ENCODE measurements at regions not wholly inside any gene's neighbourhood (a gene's known extent, or its start where the extent isn't known, plus 50 kb on each side); places are given as distances from the start of the nearest gene placed in this dataset.

DNA sequence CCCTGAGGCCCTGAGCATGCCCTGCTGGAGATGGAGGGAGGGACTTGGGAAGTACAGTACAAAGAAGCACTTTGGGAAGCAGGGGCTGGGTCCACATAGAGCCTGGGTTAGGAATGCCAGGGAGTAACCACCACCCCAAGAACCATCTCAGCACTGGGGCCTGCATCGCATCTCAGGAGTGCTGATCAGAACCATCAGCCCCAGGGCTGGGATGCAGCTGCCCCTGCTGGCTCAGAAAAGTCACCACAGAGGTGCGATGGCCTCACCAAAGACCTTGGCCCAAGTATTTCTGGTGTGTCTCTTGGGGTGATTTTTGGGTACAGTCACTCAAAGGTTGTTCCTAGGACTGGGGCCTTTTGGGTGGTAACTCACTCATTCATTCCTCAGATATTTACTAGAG lies 236.8 kb upstream of the MVB12B start:
- DNase-seq (ENCODE audit: low read depth in 3 of 3): no peak

DNA sequence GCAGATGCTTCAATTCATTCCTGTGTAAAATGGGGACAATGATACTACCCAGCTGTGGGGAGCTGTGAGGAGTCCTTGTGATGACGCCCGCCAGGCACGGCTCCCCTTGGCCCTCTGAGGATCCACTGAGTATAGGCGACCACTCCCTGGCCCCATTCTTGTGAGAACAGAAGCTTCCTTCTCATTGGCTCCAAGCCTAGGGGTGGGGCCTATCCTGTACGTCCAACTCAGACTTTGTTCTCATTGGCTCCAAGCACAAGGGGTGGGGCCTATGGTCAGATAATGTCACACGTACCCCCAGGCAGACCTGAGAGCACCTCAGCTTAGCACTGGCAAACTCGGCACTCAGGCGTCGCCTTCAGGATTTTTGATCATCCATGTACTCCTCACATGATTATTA lies 232.9 kb upstream of the MVB12B start:
- no peak for DNase-seq (ENCODE audit: low read depth in 3 of 3)

DNA sequence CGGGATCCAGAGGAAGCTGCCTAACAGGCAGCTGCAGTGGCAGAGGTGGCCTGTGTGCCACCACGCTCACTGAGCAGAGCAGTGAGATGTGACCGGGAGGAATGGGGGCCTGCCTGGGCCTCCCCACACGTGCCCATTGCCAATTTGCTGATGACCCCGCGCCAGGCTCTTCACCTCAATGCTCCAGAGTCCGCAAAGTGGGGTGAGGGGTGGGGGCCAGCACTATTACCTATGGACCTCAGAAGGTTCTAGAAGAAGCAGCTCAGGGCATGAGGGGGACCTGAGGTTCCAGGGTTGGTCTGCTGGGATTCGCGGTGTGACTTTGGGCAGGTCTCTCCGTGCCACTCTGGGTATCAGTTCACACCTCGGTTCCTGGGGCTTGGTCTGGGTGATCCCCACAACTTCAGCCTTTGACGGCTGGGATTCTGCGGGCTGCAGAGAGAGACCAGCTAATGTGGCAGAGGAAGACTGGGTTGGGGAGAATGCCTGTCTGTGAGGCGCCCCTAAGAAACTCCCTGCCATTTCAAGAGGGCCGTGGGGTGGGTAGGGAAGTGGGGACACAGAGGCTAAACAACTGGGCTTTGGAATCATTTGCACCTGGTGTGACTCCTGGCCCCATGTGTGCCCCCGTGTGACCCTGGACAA lies 231.0 kb upstream of the MVB12B start:
- DNase-seq (ENCODE audit: low read depth in 3 of 3): no peak

DNA sequence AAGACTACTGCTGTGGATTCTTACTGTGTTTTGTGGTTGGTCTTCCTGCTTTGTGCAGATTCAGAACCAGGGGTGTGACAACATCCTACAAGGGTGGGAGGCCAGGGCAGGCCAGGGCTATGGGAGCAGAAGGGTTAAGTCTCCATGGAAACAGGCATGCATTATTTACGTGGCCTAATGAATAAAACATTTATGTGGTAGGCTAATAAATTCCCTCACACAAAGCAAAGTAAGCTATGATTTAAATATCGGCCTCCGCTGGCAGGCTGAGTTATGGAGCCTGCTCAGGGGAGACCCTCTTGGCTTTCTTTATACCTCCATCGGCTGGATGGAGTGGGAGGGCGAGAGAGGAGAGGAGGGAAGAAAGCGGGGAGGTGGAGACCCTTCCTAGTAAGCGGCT lies 230.3 kb upstream of the MVB12B start:
- DNase-seq (ENCODE audit: low read depth in 3 of 3): no peak

DNA sequence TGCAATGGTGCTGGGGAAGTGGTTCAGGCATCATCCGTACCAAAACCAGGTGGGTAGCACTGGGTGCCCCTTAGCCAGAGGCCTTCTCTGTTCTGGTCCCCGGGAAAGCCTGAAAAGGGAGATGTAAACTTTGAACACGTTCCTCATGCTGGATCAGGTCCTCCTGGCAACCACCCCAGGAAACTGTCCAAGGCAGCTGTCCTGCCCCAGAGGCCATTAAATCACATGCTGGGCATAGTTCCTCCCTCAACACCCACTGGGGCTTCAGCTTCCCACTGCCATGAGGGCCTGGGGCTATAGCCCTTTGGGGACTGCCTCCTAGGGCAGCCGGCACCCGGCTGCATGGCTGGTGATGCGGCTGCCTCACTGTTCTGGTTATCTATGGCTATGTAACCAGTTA lies 228.9 kb upstream of the MVB12B start:
- no peak for DNase-seq (ENCODE audit: low read depth in 3 of 3)

DNA sequence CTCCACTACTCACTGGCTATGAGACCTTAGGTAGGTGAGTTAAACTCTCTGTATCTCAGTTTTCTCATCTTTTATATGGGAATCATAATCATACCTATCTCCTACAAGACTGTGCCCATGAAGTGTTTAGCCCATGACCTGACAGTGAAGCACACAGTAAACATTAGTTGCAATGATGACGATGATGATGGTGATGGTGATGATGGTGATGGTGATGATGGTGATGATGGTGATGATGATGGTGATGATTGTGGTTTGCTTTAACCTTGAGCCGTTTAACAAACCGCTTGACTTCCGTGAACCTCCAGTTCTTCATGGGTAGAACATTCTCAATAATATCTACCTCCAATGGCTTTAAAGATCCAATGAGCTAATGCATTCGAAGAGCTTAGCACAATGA lies 220.2 kb upstream of the MVB12B start:
- no peak for DNase-seq (ENCODE audit: low read depth in 3 of 3)

DNA sequence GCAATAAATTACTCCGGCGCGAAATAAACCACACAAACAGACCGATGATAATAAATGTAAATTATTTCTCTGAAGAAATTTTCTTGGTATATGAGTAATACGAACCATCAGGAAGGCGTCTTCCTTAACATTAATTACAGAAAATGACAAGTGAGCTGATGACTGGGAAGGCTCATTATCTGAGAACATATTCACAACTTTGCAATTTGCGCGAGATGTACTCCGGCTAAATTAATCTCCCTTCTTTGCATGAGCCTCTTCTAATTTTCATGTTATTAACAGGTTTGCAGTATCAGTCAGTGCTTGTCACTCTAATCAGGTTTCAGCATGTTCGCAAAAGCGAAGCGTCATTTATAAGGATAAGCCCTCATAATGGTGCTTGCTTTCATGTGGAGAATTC lies 218.9 kb upstream of the MVB12B start:
- no peak for DNase-seq (ENCODE audit: low read depth in 3 of 3)

DNA sequence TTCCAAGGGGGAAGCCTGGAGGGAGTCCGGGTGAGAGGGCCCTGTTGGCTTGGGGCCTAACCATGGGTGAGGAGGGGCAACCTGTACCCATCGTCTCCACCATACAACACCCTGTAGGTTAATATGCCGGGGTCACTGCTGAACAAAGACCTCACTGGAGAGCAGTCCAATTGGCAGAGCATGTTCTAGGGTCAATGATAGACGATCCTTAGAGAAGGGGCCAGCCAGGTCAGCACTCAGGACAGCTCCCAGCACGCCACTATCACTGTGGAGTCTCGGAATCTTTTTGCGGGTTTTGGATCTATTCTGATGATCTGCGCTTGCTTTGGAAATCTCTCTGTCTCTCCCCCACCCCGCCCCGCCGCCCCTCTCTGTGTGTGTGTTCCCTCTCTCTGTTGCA lies 218.4 kb upstream of the MVB12B start:
- DNase-seq (ENCODE audit: low read depth in 3 of 3): no peak

DNA sequence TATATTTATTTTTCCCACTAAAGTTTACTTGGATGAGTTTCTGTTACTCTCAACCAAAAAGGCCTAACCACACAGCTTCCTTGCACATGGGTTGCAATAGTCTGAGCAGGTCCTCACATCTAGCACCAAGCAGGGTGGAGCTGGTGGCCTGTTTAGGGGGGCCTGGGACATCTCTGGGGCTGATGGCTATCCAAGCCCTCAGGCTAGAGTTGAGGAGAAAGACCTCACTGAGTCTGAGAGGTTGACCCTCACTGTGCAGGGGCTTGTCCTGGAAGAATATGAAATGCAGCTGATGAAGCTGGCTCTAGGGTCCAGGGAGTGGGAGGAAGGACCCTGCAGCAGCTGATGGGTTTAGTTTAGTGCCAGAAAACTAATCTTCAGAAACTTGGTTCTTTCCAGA lies 217.1 kb upstream of the MVB12B start:
- no peak for DNase-seq (ENCODE audit: low read depth in 3 of 3)

DNA sequence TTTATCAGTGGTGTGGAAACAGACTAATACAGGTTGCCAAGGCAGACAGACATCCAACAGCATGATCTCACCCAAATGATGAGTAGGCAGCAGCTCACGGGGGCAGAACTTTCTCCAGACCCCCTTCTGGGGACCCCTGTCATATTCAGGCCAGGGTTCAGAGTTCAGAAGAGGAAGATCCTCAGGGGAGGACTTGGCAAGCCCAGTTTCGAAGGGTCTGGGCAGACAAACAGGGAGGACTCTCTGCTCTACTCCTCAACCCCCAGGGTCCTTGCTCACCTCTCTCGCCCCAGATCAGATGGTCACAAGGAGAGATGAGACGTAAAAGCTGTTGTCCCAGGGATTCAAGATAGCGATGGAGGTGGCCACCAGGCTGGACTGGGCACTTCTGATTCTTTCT lies 215.1 kb upstream of the MVB12B start:
- DNase-seq (ENCODE audit: low read depth in 3 of 3): no peak

DNA sequence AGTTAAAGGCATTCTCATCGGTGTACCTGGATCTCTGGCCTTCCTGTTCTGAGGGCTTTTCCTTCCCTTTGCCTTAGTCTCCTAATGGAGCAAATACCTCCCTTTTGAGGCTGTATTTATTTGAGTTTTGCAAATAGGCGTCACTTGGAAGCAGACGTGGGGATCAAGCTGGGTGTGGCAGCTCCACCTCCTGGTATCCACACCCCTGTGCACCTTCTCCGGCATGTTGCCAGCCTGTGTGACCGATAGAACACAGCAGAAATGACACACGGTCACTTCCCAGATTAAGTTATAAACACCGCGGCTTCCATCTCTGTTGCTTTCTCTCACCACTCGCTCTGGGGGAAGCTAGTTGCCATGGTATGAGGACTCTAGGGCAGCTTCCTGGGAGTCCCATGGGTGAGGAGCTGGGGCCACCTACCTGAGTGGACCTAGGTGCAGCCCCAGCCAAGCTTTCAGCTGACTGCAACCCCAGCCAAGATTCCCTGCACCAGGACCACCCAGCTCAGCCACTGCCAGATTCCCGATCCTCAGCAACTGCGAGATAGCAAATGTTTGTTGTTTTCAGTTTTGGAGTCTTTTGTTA lies 214.4 kb upstream of the MVB12B start:
- no peak for DNase-seq (ENCODE audit: low read depth in 3 of 3)

DNA sequence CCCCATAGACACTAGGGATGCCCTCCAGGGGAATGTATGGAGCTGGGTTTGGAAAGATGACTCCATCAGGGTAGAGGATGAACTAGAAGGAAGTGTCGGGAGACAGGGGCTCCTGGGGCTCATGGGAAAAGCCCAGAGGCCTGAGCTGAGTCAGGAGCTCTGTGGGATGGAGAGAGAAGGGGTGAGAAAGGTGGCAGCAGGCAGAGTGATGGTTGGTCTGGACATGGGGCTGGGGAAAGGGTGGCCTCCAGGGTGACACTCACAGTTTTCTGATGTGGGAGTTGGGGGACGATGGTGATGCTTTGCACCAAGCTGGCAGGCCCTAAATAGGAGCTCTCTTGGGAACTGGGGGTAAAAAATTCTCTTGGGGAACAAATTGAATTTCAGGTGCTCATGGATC lies 213.5 kb upstream of the MVB12B start:
- DNase-seq (ENCODE audit: low read depth in 3 of 3): no peak

DNA sequence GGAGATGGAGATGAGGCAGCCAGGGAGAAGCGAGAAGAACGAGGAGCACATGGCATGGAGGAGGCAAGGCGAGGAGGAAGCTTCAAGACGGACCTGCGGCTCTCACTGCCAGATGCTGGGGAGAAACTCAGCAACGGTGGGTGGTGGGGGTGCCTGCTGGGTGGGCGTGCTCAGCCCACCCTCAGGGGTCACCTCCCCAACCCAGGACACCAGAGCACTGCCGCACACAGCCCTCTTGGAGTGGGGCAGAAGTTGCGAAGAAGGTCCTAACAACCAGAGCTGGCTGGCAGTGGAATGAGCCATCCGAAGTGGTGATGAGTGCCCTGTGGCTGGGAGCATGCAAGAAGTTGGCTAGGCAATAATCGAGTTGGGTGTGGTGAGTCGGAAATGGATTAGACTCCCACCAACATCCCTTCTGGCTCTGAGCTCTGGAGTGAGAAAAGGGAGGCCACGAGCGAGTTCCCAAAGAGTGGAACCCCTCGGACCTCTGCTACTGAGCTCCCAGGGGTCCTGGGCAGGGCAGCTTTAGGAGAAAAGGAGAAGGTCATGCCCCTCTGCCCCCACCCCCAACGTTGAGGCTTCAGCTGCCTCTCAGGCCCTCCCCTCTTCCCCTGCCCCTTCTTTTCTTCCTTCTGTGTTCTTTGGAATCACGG lies 212.7 kb upstream of the MVB12B start:
- no peak for DNase-seq (ENCODE audit: low read depth in 3 of 3)

DNA sequence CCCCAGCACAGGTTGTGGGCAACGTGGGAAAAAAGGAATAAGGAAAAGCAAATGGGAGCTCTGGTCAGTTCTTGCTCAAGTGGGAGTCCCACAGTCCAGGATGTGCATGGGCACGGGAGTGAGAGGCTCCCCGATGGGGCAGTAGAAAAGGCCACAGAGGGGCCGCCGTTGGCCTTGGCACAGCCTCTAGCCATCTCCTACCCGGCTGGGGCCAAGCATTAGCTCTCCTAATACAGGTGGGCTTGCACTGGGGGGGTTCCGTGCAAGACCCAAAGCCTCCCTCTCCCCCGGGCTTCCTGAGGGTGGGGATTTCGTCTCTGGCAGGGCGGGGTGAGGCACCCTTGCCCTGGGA lies 212.2 kb upstream of the MVB12B start:
- DNase-seq (ENCODE audit: low read depth in 3 of 3): no peak

DNA sequence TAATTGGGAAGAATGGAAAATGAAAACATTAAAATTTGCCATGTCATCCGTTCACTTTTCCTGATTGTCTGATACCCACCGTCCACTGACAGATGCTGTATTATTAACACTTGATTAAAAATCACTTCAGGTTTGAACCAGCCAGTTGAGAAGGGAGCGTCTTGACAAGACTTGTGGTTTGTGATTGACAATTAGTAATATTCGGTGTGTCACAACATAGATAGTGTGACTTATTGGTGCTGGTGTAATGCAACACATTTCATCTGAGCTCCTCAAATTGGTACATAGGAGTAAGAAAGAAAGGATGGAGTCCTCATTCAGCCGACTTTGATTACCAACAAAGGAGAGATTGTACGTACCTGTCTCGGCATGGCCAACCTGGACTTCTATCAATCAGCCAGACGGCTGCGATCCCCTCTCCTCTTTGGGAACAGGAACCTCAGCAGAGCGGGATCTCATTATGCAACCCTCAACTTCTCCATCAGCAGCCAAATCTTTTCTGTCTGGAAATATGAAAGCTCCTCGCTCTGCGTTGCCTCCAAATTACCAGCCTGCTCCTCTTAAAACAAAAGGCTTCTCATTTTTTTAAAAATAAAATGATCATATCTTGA lies 211.7 kb upstream of the MVB12B start:
- no peak for DNase-seq (ENCODE audit: low read depth in 3 of 3)

DNA sequence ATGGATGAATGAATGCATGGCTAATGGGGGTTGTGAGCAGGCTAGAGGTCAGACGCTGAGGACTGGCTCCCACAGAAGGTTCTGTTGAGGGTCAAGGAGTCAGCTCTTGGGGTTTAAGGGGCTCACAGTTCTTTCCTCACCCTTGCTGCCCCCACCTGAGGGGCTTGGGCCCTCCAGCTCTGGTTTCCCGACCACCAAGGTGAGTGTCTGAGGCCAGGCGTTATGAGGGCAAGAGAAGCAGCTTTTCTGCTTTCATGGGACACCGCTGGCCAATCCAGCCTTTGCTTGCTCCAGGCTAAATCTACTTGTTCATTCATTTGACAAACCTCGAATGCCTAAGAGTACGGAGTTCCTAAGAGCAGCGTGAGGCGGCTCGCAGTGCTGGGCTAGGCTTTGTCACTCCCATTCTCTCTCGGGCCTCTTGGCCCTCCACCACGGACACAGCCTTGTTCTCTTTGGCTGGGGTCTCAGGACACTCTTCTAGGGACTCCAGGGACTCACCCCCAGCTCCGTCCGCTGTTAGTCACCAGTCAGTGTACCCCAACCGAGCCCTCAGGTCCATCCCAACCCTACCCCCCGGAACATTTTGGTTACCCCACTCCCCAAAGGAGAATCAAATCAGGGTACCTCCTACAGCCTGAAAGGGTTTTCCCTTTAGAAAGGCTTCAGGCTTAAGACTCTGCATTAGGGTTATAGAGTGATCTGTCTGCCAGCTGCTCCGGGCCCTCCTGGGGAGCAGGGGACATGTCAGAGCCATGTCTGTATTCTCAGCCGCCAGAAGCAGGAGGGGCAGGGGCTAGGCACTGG lies 210.1 kb upstream of the MVB12B start:
- DNase-seq (ENCODE audit: low read depth in 3 of 3): no peak

DNA sequence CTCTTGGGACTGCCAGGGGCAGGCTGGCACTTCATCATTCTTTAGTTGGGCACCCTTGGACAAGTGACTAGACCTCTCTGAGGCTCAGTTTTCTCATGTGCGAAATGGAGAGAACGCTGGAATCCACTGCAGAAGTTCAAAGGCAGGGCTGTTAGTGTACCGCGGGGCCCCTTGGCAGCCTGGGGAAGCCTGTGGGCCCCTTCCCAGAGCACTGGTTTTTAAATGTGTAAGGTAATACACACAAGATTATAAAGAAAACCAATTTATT lies 209.5 kb upstream of the MVB12B start:
- DNase-seq (ENCODE audit: low read depth in 3 of 3): no peak

DNA sequence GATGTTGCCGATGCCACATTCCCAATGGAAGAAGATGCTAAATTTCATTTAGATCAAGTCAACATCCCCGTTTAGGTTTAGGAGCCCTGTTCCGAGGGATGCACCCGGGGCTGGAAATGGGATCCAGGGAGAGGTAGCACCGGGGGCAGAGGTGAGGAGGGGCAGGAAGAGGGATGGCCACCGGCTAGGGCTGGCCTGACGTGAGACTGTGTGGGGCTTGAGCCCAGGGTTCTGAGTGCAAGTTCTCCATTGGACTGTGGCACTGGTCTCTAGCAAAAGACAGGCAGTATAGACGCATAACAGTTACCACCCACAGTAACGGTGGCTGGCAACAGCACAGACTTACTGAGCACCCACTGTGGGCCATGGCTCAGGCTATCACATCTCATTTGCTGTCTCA lies 209.0 kb upstream of the MVB12B start:
- no peak for DNase-seq (ENCODE audit: low read depth in 3 of 3)

DNA sequence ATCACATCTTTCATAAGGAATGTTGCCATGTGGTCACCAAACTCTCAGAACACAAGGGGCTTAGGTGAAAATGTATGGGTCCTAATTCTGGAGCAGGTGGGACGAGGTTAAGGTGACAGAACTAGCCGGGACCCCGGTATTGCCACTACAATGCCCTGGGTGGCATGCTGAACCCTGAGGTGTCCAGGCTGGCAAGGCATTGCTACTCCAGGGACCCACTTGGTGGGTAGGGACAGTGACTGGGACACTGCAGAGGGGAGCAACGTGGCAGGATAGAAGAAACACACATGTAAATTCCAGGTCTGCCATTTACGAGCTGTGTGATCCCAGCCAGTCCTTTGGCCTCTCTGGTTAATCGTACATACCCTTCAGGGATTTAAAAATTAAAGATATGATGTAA lies 206.9 kb upstream of the MVB12B start:
- DNase-seq (ENCODE audit: low read depth in 3 of 3): no peak

DNA sequence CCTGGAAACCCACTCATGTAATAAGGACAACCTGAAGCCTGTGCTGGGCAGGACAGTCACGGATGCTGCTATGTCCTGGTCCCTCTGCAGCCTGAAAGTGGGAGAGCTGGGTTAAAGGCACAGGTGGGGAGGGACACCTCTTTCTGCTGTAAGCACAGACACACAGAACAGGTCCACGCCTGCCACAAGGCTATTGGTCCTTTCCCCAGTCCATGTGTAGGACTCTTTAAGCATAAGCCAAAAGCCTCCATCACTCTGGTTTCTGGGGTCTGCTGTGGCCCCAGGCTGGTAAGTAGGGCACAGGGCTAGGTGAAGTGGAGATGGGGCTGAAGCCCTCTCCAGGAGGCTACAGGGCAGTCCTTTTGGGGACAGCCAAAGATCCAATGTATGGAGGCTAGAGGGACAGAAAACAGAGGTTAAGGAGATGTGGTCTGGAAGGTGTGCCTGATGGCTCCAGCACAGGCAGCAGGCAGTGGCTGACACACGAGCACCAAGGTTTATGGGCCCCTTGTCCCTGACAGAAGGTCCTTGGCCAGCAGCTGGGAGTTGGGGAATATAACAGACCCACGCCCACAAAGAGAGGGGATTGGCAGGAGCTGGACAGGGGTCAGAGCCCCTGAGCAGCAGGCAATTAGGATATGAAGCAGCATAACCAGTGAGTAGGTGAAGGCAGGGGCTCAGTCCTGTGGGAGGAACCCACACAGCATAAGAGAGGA lies 203.6 kb upstream of the MVB12B start:
- no peak for DNase-seq (ENCODE audit: low read depth in 3 of 3)

DNA sequence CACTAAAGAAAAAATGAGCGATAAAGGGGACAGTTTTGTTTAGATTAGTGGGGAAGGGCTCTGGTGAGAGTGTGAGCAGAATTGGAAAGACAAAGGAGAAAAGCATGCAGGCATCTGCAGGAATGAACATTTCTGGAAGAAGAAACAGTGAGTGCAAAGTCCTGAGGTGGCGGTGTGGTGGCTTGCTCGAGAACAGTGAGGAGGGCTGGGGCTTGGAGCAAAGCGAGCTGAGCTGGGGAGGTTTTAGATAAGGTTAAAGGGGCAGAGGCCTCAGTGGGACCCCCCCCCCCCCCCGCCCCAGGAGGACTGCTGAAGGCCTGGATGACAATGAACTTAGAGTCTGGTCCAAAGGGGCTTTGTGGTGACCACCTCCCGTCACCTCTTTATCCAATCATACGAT lies 202.7 kb upstream of the MVB12B start:
- DNase-seq (ENCODE audit: low read depth in 3 of 3): no peak

DNA sequence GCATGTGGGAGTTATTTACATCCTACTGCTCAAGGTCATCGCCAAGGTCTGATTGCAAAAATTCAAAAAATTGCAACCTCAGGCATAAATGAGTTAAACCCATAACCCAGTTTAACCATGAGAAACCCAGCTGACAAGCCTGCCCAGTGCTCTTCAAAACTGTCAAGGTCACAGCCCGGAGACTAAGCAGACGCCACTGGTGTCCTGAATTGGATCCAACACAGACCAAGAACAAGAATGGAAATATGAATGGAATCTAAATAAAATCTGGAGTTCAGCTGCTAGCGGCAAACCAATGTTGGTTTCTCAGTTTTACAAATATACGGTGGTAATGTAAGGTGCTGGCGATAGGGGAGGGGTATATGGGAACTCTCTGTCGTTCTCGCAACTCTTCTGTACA lies 201.5 kb upstream of the MVB12B start:
- no peak for DNase-seq (ENCODE audit: low read depth in 3 of 3)
